GM12878 (cell line): ENCODE measurements at regions not wholly inside any gene's neighbourhood (a gene's known extent, or its start where the extent isn't known, plus 50 kb on each side); places are given as distances from the start of the nearest gene placed in this dataset.

Source experiments
- CTCF ChIP-seq, 3 experiments: IDR thresholded peaks in 2 of 3; conservative IDR thresholded peaks in 1 of 3; 2 replicates each; pipeline ENCODE4 v1.5.1; 2011; ENCODE audit warnings: low read depth in 3 of 3, low read length in 3 of 3, mild to moderate bottlenecking in 3 of 3, control low read depth in 2 of 3, moderate library complexity in 2 of 3, inconsistent platforms in 1 of 3, mixed read lengths in 1 of 3; ENCODE audit not compliant: control insufficient read depth in 2 of 3, insufficient read depth in 1 of 3; ENCODE audit errors: extremely low read depth in 1 of 3
- RAD21 ChIP-seq: IDR thresholded peaks from 2 replicates; pipeline ENCODE4 v1.6.1; 2011; ENCODE audit warnings: mild to moderate bottlenecking, low read depth, low read length, moderate library complexity; ENCODE audit not compliant: insufficient read depth
- ZNF274 ChIP-seq: IDR thresholded peaks from one replicate; pipeline ENCODE4 v1.8.0; 2011; ENCODE audit not compliant: insufficient read length, insufficient read depth
- TF ChIP-seq, protein P1 (sequence below): IDR thresholded peaks from 2 replicates; pipeline ENCODE4 v1.6.1; 2011; ENCODE audit warnings: low read depth, low read length, improper control_type of control experiment, borderline replicate concordance

GRCh38 chr5:124651663-124652513, 94.6 kb downstream of the ZNF608 start:
- no peak for TF ChIP-seq CTCF (IDR thresholded peaks at IDR 0.05 in 2 of 3, conservative IDR thresholded peaks at IDR 0.05 in 1 of 3; ENCODE audit: control insufficient read depth in 2 of 3, extremely low read depth in 1 of 3, insufficient read depth in 1 of 3, low read depth in 3 of 3, low read length in 3 of 3)
- TF ChIP-seq RAD21, result no peak
- no peak for TF ChIP-seq ZNF274
- TF ChIP-seq, protein P1, sequence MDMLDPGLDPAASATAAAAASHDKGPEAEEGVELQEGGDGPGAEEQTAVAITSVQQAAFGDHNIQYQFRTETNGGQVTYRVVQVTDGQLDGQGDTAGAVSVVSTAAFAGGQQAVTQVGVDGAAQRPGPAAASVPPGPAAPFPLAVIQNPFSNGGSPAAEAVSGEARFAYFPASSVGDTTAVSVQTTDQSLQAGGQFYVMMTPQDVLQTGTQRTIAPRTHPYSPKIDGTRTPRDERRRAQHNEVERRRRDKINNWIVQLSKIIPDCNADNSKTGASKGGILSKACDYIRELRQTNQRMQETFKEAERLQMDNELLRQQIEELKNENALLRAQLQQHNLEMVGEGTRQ, result no peak
